K562 (cell line): ENCODE measurements at regions not wholly inside any gene's neighbourhood (a gene's known extent, or its start where the extent isn't known, plus 50 kb on each side); places are given as distances from the start of the nearest gene placed in this dataset.

Source experiments
- CREM ChIP-seq: IDR thresholded peaks from 2 replicates; pipeline ENCODE4 v1.6.1; 2014; ENCODE audit warnings: antibody characterized with exemption, low read depth
- EP300 ChIP-seq: IDR thresholded peaks from 2 replicates; pipeline ENCODE4 v1.6.1; 2012; ENCODE audit warnings: low read length, improper control_type of control experiment
- HEY1 ChIP-seq: fragments of 250-450 bp; sonication (Bioruptor Pico); IDR thresholded peaks from 2 replicates; pipeline ENCODE4 v1.5.0; 2020; ENCODE audit warnings: mild to moderate bottlenecking, moderate library complexity, borderline replicate concordance
- KLF10 ChIP-seq: fragments of 250-450 bp; sonication (Bioruptor Pico); IDR thresholded peaks from 2 replicates; pipeline ENCODE4 v1.6.1; 2021; ENCODE audit warnings: matching md5 sums
- MCM2 ChIP-seq: fragments of 450-650 bp; IDR thresholded peaks from 2 replicates; pipeline ENCODE4 v1.6.1; 2017; ENCODE audit warnings: low read depth, mild to moderate bottlenecking
- POLR3G ChIP-seq: IDR thresholded peaks from 2 replicates; pipeline ENCODE4 v1.6.1; 2011; ENCODE audit not compliant: insufficient read length, insufficient replicate concordance; ENCODE audit errors: extremely low read depth
- SIN3B ChIP-seq: fragments of 450-650 bp; IDR thresholded peaks from 2 replicates; pipeline ENCODE4 v1.6.1; 2017; ENCODE audit warnings: low read depth, mild to moderate bottlenecking, moderate library complexity
- ZNF165 ChIP-seq: fragments of 250-450 bp; sonication (Bioruptor Pico); IDR thresholded peaks from 2 replicates; pipeline ENCODE4 v1.4.0; 2020; ENCODE audit warnings: borderline replicate concordance
- TF ChIP-seq, protein P1 (sequence below): fragments of 200-600 bp; sonication (generic); IDR thresholded peaks from one replicate; pipeline ENCODE4 v1.6.1; 2012; ENCODE audit warnings: mild to moderate bottlenecking, low read depth, low read length, inconsistent platforms
- TF ChIP-seq, protein P2 (sequence below): fragments of 450-650 bp; formaldehyde crosslinking; IDR thresholded peaks from 2 replicates; pipeline ENCODE4 v1.4.0; 2020; ENCODE audit warnings: mild to moderate bottlenecking, moderate library complexity
- TF ChIP-seq, protein P3 (sequence below): fragments of 250-450 bp; sonication (Bioruptor Pico); IDR thresholded peaks from 2 replicates; pipeline ENCODE4 v1.4.0; 2020
- TF ChIP-seq, protein P4 (sequence below), 2 experiments: fragments of 150-350 bp in 1 of 2; IDR thresholded peaks; 2 replicates each; pipeline ENCODE4 v1.6.1; 2012 to 2016; ENCODE audit warnings: low read depth in 2 of 2, low read length in 2 of 2, mild to moderate bottlenecking in 1 of 2, moderate library complexity in 1 of 2

DNA sequence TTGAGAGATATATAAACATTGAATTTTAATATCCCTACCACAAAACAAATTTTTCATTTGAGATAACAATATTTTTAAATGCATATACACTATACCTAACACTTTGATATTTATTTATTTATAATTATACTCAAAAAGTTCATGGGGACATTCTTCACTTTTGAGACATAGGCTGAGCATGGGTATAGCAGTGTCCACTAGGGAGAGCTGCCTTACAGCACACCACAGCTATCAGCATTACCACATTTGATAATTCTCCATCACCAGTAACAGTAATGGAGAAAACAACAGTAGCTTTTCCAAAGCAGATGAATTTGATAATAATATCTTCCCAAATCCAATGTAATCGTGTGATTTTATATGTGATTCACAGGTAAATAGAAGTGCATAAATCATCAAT lies 626.1 kb downstream of the DACH1 start (continued):
- TF ChIP-seq, protein P1, sequence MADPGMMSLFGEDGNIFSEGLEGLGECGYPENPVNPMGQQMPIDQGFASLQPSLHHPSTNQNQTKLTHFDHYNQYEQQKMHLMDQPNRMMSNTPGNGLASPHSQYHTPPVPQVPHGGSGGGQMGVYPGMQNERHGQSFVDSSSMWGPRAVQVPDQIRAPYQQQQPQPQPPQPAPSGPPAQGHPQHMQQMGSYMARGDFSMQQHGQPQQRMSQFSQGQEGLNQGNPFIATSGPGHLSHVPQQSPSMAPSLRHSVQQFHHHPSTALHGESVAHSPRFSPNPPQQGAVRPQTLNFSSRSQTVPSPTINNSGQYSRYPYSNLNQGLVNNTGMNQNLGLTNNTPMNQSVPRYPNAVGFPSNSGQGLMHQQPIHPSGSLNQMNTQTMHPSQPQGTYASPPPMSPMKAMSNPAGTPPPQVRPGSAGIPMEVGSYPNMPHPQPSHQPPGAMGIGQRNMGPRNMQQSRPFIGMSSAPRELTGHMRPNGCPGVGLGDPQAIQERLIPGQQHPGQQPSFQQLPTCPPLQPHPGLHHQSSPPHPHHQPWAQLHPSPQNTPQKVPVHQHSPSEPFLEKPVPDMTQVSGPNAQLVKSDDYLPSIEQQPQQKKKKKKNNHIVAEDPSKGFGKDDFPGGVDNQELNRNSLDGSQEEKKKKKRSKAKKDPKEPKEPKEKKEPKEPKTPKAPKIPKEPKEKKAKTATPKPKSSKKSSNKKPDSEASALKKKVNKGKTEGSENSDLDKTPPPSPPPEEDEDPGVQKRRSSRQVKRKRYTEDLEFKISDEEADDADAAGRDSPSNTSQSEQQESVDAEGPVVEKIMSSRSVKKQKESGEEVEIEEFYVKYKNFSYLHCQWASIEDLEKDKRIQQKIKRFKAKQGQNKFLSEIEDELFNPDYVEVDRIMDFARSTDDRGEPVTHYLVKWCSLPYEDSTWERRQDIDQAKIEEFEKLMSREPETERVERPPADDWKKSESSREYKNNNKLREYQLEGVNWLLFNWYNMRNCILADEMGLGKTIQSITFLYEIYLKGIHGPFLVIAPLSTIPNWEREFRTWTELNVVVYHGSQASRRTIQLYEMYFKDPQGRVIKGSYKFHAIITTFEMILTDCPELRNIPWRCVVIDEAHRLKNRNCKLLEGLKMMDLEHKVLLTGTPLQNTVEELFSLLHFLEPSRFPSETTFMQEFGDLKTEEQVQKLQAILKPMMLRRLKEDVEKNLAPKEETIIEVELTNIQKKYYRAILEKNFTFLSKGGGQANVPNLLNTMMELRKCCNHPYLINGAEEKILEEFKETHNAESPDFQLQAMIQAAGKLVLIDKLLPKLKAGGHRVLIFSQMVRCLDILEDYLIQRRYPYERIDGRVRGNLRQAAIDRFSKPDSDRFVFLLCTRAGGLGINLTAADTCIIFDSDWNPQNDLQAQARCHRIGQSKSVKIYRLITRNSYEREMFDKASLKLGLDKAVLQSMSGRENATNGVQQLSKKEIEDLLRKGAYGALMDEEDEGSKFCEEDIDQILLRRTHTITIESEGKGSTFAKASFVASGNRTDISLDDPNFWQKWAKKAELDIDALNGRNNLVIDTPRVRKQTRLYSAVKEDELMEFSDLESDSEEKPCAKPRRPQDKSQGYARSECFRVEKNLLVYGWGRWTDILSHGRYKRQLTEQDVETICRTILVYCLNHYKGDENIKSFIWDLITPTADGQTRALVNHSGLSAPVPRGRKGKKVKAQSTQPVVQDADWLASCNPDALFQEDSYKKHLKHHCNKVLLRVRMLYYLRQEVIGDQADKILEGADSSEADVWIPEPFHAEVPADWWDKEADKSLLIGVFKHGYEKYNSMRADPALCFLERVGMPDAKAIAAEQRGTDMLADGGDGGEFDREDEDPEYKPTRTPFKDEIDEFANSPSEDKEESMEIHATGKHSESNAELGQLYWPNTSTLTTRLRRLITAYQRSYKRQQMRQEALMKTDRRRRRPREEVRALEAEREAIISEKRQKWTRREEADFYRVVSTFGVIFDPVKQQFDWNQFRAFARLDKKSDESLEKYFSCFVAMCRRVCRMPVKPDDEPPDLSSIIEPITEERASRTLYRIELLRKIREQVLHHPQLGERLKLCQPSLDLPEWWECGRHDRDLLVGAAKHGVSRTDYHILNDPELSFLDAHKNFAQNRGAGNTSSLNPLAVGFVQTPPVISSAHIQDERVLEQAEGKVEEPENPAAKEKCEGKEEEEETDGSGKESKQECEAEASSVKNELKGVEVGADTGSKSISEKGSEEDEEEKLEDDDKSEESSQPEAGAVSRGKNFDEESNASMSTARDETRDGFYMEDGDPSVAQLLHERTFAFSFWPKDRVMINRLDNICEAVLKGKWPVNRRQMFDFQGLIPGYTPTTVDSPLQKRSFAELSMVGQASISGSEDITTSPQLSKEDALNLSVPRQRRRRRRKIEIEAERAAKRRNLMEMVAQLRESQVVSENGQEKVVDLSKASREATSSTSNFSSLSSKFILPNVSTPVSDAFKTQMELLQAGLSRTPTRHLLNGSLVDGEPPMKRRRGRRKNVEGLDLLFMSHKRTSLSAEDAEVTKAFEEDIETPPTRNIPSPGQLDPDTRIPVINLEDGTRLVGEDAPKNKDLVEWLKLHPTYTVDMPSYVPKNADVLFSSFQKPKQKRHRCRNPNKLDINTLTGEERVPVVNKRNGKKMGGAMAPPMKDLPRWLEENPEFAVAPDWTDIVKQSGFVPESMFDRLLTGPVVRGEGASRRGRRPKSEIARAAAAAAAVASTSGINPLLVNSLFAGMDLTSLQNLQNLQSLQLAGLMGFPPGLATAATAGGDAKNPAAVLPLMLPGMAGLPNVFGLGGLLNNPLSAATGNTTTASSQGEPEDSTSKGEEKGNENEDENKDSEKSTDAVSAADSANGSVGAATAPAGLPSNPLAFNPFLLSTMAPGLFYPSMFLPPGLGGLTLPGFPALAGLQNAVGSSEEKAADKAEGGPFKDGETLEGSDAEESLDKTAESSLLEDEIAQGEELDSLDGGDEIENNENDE, result no peak
- no peak for TF ChIP-seq HEY1 (CRISPR knock-in tag)
- TF ChIP-seq KLF10 (CRISPR knock-in tag), result no peak
- TF ChIP-seq, protein P2, sequence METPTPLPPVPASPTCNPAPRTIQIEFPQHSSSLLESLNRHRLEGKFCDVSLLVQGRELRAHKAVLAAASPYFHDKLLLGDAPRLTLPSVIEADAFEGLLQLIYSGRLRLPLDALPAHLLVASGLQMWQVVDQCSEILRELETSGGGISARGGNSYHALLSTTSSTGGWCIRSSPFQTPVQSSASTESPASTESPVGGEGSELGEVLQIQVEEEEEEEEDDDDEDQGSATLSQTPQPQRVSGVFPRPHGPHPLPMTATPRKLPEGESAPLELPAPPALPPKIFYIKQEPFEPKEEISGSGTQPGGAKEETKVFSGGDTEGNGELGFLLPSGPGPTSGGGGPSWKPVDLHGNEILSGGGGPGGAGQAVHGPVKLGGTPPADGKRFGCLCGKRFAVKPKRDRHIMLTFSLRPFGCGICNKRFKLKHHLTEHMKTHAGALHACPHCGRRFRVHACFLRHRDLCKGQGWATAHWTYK (CRISPR knock-in tag), result no peak
- no peak for TF ChIP-seq EP300
- no peak for TF ChIP-seq CREM
- no peak for TF ChIP-seq ZNF165
- no peak for TF ChIP-seq SIN3B
- TF ChIP-seq, protein P3, sequence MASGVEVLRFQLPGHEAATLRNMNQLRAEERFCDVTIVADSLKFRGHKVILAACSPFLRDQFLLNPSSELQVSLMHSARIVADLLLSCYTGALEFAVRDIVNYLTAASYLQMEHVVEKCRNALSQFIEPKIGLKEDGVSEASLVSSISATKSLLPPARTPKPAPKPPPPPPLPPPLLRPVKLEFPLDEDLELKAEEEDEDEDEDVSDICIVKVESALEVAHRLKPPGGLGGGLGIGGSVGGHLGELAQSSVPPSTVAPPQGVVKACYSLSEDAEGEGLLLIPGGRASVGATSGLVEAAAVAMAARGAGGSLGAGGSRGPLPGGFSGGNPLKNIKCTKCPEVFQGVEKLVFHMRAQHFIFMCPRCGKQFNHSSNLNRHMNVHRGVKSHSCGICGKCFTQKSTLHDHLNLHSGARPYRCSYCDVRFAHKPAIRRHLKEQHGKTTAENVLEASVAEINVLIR, result no peak
- no peak for TF ChIP-seq POLR3G
- TF ChIP-seq, protein P4, sequence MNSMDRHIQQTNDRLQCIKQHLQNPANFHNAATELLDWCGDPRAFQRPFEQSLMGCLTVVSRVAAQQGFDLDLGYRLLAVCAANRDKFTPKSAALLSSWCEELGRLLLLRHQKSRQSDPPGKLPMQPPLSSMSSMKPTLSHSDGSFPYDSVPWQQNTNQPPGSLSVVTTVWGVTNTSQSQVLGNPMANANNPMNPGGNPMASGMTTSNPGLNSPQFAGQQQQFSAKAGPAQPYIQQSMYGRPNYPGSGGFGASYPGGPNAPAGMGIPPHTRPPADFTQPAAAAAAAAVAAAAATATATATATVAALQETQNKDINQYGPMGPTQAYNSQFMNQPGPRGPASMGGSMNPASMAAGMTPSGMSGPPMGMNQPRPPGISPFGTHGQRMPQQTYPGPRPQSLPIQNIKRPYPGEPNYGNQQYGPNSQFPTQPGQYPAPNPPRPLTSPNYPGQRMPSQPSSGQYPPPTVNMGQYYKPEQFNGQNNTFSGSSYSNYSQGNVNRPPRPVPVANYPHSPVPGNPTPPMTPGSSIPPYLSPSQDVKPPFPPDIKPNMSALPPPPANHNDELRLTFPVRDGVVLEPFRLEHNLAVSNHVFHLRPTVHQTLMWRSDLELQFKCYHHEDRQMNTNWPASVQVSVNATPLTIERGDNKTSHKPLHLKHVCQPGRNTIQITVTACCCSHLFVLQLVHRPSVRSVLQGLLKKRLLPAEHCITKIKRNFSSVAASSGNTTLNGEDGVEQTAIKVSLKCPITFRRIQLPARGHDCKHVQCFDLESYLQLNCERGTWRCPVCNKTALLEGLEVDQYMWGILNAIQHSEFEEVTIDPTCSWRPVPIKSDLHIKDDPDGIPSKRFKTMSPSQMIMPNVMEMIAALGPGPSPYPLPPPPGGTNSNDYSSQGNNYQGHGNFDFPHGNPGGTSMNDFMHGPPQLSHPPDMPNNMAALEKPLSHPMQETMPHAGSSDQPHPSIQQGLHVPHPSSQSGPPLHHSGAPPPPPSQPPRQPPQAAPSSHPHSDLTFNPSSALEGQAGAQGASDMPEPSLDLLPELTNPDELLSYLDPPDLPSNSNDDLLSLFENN (IDR thresholded peaks at IDR 0.05; ENCODE audit: low read depth in 2 of 2, low read length in 2 of 2), result no peak
- TF ChIP-seq MCM2, result no peak
